ENCODE measurements at regions not wholly inside any gene's neighbourhood (a gene's known extent, or its start where the extent isn't known, plus 50 kb on each side); places are given as distances from the start of the nearest gene placed in this dataset.

- no peak for TF ChIP-seq CTCF (IDR thresholded peaks at IDR 0.05; ENCODE audit: insufficient read depth, low read length, missing control alignments)
- no peak for DNase-seq (ENCODE audit: low read depth, low spot score)
- H3K4me3 ChIP-seq (ENCODE audit: low read depth, low read length): no peak overlapping the region
- CTCF ChIA-PET: no interaction called here
- POLR2A ChIA-PET: no interaction called here
Measured at GRCh38 chr12:85527192-85527591, 247.2 kb downstream of the ALX1 start.

GRCh38 chr12:85529896-85530295, 249.9 kb downstream of the ALX1 start:
- TF ChIP-seq CTCF (IDR thresholded peaks at IDR 0.05; ENCODE audit: insufficient read depth, low read length, missing control alignments): no peak
- POLR2A ChIA-PET: no interaction called here
- no peak for DNase-seq (ENCODE audit: low read depth, low spot score)
- CTCF ChIA-PET: no interaction called here
- H3K4me3 ChIP-seq (ENCODE audit: low read depth, low read length): no peak overlapping the region

GRCh38 chr12:85530456-85530855, 250.4 kb downstream of the ALX1 start:
- ChIA-PET CTCF (no interaction called here), POLR2A (no interaction called here)
- TF ChIP-seq CTCF (IDR thresholded peaks at IDR 0.05; ENCODE audit: insufficient read depth, low read length, missing control alignments): no peak
- H3K4me3 ChIP-seq (ENCODE audit: low read depth, low read length): no peak overlapping the region
- DNase-seq (ENCODE audit: low read depth, low spot score): no peak

- DNase-seq (ENCODE audit: low read depth, low spot score): no peak
- no peak for TF ChIP-seq CTCF (IDR thresholded peaks at IDR 0.05; ENCODE audit: insufficient read depth, low read length, missing control alignments)
- POLR2A ChIA-PET: no interaction called here
- H3K4me3 ChIP-seq (ENCODE audit: low read depth, low read length): no peak overlapping the region
- CTCF ChIA-PET: no interaction called here
Measured at GRCh38 chr12:85531341-85531740, 251.3 kb downstream of the ALX1 start.

GRCh38 chr12:85549640-85550039, 269.6 kb downstream of the ALX1 start:
- DNase-seq (ENCODE audit: low read depth, low spot score): no peak

GRCh38 chr12:85550924-85551323, 270.9 kb downstream of the ALX1 start:
- POLR2A ChIA-PET: no interaction called here
- no peak for DNase-seq (ENCODE audit: low read depth, low spot score)
- CTCF ChIA-PET: interaction anchor here (1.0 to 1.2 kb wide), 2 partner anchors 25 to 323 kb away, joined by 3 to 7 read pairs; no protein-coding TSS in a partner anchor
- no peak for TF ChIP-seq CTCF (IDR thresholded peaks at IDR 0.05; ENCODE audit: insufficient read depth, low read length, missing control alignments)
- H3K4me3 ChIP-seq (ENCODE audit: low read depth, low read length): no peak overlapping the region

More at GRCh38 chr12:85549640-85550039, 269.6 kb downstream of the ALX1 start:
- ChIA-PET POLR2A (no interaction called here), CTCF (interaction anchor here (1.1 to 1.2 kb wide), 2 partner anchors 27 to 74 kb away, joined by 3 to 7 read pairs; no protein-coding TSS in a partner anchor)
- no peak for TF ChIP-seq CTCF (IDR thresholded peaks at IDR 0.05; ENCODE audit: insufficient read depth, low read length, missing control alignments)
- no peak overlapping the region for H3K4me3 ChIP-seq (ENCODE audit: low read depth, low read length)

Data from AG04449 (cell line).